NCI-H69 (cell line): ENCODE measurements at regions not wholly inside any gene's neighbourhood (a gene's known extent, or its start where the extent isn't known, plus 50 kb on each side); places are given as distances from the start of the nearest gene placed in this dataset.

Experiments
- DNase-seq: peaks from one replicate; lab custom pipeline; 2025; lab: John Stamatoyannopoulos, UW

GRCh38 chr6:122008101-122008999 lies 391.1 kb upstream of the HSF2 start:
- DNase-seq, result no peak

GRCh38 chr6:122009000-122009350 lies 390.5 kb upstream of the HSF2 start:
- DNase-seq, result no peak

DNA sequence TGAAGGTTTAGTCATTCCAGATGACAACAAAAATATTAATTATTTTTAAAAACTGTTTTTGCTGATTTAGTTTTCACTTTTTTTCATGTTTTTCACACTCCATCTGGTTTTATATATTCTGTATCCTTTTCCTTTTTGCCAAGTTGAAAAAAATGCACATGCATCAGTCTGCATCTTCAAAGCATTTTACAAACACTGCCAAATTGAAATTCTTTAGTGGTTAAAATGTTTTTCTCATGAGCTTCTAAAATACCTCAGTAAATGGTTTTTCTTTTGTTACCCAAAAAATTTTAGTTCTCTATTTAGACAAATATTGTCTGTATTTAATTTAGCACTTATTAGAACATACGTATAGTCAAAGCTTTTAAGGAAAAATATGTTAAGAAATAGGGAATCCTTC lies 386.9 kb upstream of the HSF2 start:
- DNase-seq, result no peak

- DNase-seq, result no peak
Measured at GRCh38 chr6:122014961-122015360, 384.5 kb upstream of the HSF2 start.

GRCh38 chr6:122020588-122021264 lies 378.7 kb upstream of the HSF2 start:
- DNase-seq, result peak; percentile 25

DNA sequence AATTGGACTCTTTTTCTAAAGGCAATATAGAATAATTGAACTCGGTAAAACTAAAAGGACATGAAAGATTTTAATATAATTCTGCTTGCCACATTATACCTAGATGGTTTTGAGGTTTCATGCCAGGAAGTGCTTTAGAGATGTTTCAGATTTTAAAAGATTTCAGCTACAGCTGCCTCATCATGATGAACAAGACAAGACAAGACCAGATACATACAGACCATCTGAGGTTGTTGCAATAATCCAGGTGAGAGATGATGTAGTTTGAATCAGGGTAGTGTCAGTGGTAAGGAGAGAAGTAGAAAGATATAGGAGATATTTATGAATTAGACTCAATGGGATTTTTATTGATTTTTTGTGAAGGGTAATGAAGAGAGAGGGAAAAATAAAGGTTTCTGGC lies 374.3 kb upstream of the HSF2 start:
- DNase-seq, result no peak

DNA sequence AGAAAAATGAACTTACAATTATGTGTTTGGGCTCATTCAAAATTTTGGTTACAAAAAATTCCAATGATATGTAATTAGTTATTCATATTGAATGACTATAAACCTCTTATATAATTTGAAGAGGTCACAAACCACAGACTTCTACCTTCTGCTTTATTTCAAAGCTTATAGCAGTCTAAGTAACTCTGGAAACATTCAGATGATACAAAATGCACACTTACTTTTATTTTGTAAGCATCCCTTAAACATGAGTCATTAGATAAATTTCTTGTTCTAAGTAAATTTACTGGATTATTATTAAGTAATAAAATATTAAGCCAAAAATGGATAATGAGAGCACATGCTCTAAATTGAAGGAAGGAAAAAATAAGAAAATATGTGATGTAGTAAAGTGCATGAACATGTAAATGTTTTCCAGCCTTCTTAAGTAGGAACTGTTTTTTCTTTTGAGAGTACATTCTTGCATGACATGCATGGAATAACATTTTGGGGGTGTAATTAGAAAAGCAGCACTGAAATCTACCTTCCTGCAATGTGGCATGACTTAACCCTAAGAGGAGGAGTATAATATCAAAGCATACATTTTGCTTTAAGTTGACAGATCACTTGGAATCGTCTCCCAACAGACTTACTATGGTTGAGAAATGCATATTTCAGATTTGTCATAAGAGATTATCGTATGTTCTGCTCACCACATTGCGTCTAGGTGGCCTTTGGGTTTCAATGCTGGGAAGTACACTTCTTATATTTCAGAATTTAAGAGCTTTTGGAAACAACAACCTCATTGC lies 372.7 kb upstream of the HSF2 start:
- no peak for DNase-seq

DNA sequence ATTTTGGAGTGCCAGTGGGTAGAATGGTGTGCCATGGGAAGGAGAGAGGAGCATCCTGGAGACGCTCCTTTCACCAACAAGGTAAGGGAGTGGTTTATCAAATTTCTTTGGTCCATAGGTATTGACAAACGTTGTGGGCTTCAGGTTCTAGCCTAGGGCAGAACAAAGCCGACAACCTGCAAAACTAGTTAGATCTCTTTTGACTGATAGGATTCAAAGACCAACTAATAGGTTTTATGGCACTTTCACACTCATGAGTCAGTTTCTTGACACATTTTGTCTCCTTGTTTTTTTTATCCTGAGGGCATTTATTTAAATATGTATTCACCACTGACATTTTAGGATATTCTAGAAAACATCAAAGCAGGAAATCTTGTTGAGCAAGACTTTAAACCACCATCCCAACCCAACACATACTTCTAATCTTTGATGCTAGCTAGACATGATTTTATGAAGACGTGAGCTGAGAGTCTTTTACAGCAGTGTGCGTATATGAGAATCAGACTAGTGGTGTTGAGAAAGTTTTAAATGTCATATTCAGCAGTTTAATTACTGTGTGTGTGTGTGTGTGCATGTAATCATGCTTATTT lies 370.4 kb upstream of the HSF2 start:
- no peak for DNase-seq

DNA sequence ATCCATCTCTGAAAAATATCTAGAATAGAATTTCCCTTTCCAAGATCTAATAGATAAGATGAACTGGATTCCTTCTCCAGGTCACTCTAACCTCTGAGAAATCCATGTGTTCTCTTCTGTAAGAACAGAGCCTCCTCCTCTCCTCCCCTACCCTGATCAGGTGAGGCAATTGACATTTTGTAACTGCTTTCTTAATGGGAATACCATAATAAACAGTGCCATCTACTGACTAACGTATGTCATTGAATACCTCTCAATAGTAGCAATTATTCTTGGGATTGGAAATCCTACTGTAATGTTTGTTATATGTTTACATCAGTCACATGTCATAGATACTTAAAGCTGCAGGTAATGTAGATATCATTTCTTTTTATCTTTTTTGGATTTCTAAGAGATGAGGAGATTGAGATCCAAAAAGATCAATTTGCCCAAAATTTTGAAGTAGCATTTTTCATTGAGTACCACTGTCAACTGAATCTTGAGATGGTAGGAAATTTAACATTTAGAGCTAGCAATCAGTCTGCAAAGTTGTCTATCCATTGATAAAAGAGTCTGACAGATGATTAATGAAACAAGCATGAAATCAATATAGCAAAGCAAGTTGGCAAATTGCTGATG lies 365.8 kb upstream of the HSF2 start:
- DNase-seq, result peak; percentile 94

- no peak for DNase-seq
Measured at GRCh38 chr6:122035173-122035572, 364.3 kb upstream of the HSF2 start.

- no peak for DNase-seq
Measured at GRCh38 chr6:122040261-122040660, 359.2 kb upstream of the HSF2 start.

- DNase-seq, result no peak
Measured at GRCh38 chr6:122042380-122042779, 357.1 kb upstream of the HSF2 start.

GRCh38 chr6:122042960-122043735 lies 356.3 kb upstream of the HSF2 start:
- no peak for DNase-seq

DNA sequence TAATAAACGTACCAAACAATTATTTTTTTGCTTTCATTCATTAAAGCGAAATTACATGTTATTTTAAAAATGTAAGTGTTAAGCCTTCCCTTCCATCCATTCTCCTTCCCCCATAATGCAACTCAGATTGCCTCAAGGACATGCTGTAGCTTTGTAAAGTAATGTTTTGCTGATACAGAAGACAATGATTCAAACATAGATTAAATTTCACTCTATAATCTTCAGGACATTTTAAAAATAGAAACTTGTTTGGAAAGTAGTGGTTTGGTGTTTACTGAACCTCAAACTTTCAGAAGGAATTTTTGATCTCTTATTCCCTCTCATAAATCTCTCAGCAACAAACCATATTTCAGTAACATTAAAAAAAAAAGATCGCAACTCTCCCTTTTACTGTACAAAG lies 350.9 kb upstream of the HSF2 start:
- no peak for DNase-seq

GRCh38 chr6:122049341-122049740 lies 350.1 kb upstream of the HSF2 start:
- no peak for DNase-seq

GRCh38 chr6:122050242-122050755 lies 349.2 kb upstream of the HSF2 start:
- no peak for DNase-seq

DNA sequence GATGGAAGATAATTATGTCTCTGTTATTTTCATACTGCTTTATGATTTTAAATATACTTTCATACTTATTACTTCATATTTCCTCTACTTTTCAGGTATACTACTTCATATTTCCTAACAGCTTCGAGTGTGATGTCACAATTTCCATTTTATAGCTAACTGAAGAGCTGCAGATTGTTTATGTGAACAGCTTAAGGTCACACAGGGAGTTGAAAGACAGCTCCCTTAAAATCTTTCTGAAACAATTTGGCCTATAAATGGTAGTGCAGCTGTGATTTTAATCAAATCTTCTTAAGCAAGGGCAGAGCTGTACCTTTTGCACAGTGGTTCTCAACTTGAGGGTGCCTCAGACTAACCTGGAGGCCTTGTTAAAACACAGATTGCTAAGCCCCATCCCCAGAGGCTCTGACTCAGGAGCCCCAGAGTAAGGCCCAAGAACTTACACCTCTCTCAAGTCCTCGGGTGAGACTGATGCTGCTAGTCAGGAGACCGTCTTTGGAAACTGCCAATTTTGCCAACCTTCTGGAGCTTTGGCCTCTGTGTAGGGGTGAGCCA lies 347.0 kb upstream of the HSF2 start:
- DNase-seq, result no peak

- peak; percentile 91 for DNase-seq
Measured at GRCh38 chr6:122059918-122060317, 339.5 kb upstream of the HSF2 start.

- no peak for DNase-seq
Measured at GRCh38 chr6:122061855-122062254, 337.6 kb upstream of the HSF2 start.

GRCh38 chr6:122063076-122063475 lies 336.4 kb upstream of the HSF2 start:
- DNase-seq, result peak; percentile 91

GRCh38 chr6:122063761-122064160 lies 335.7 kb upstream of the HSF2 start:
- no peak for DNase-seq
